GM21360 (cell line): ENCODE measurements at regions not wholly inside any gene's neighbourhood (a gene's known extent, or its start where the extent isn't known, plus 50 kb on each side); places are given as distances from the start of the nearest gene placed in this dataset.
"Not testable (repeated sequence)": the region's sequence is repeated elsewhere in the genome, so short reads cannot be mapped to it uniquely, and the experiment has no call there.

ENCODE experiments used
- ATAC-seq: cut with Tn5 transposase; IDR thresholded peaks from one replicate; pipeline ENCODE4 v1.9.1; 2021; ENCODE audit warnings: mild to moderate bottlenecking, moderate library complexity; ENCODE audit not compliant: unreplicated experiment

DNA sequence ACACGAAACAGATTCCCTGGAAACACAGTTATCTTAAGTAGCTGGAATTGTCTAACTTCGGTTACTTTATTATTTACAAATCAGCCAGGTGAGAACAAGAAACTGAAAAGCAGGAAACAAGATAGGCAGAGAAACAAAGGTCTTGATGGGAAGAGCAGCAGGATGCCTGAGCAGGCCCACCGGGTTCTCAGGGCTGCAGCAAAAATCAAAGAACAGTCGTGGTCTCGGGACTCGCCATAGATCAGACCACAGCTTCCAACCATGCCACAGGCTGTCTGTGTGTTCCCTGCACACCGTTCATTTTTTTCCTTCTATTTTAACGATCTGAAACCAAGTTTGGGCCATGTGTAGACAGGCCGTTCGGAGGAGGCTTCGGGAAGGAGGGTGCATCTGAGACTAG lies 62.7 kb upstream of the SOX11 start:
- ATAC-seq, result not testable (repeated sequence)

DNA sequence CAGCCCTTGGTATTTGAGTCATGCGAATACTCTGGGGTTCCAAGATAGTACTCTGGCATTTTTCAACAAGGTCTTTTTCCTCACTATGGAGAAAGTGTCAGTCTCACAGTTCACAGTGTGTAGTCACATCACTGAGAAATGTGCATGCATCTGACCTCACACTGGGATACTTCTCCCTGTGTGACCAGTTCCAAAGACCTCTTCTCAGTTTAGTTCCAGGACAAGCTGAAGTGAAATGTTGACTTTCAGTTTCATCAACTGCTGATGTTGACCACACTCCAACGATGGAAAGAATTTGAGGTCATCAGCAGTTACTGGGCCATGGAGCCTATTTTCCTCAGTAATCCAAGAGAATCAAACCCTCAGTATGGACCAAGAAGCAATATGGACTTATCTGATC lies 55.1 kb upstream of the SOX11 start:
- not testable (repeated sequence) for ATAC-seq
